CD4-positive, CD25-positive, alpha-beta regulatory T cell (primary cell): ENCODE measurements at regions not wholly inside any gene's neighbourhood (a gene's known extent, or its start where the extent isn't known, plus 50 kb on each side); places are given as distances from the start of the nearest gene placed in this dataset.

Experiments used
- ATAC-seq, 2 donors: fragments of 150-1000 bp; cut with Tn5 transposase; one replicate each; pipeline ENCODE4 v1.10.0; 2021; ENCODE audit warnings: low read depth in 2 of 2, moderate number of reproducible peaks in 2 of 2, moderate library complexity in 1 of 2
- DNase-seq, 3 donors: peaks; one replicate each; pipeline versions ENCODE4 v3.0.0 to v3.0.0-alpha.2; 2012 to 2022; ENCODE audit warnings: mixed read lengths in 1 of 3
- H3K27ac ChIP-seq: one replicate; pipeline ENCODE4 v1.7.0; 2013; ENCODE audit warnings: mild to moderate bottlenecking, low read length; ENCODE audit not compliant: insufficient read depth, poor library complexity, severe bottlenecking
- H3K27me3 ChIP-seq: one replicate; pipeline ENCODE4 v1.7.0; 2013; ENCODE audit warnings: low read length; ENCODE audit not compliant: control insufficient read depth, insufficient read depth
- H3K36me3 ChIP-seq: one replicate; pipeline ENCODE4 v1.7.0; 2013; ENCODE audit warnings: mild to moderate bottlenecking, low read length, moderate library complexity; ENCODE audit not compliant: control insufficient read depth, insufficient read depth
- H3K4me1 ChIP-seq: 2 replicates; pipeline ENCODE4 v1.7.0; 2013; ENCODE audit warnings: mild to moderate bottlenecking, low read length; ENCODE audit not compliant: insufficient read depth, control insufficient read depth, poor library complexity, severe bottlenecking
- H3K4me3 ChIP-seq: one replicate; pipeline ENCODE4 v1.7.0; 2013; ENCODE audit warnings: low read depth, mild to moderate bottlenecking, low read length, moderate library complexity
- H3K9me3 ChIP-seq, 2 experiments: 1 replicate in 1 of 2; 2 replicates in 1 of 2; pipeline ENCODE4 v1.7.0; 2013; ENCODE audit warnings: low read length in 2 of 2, mild to moderate bottlenecking in 1 of 2, moderate library complexity in 1 of 2; ENCODE audit not compliant: control insufficient read depth in 2 of 2
- H3K27ac Mint-ChIP-seq, 3 donors: one replicate each; pipeline ENCODE4 v1.8.0; 2020 to 2022; ENCODE audit warnings: mild to moderate bottlenecking in 3 of 3, mixed read lengths in 3 of 3, moderate library complexity in 2 of 3
- H3K27me3 Mint-ChIP-seq: one replicate; pipeline ENCODE4 v1.8.0; 2022; ENCODE audit warnings: mild to moderate bottlenecking, mixed read lengths
- H3K36me3 Mint-ChIP-seq: one replicate; pipeline ENCODE4 v1.8.0; 2020; ENCODE audit warnings: mixed read lengths
- H3K4me1 Mint-ChIP-seq, 4 donors: one replicate each; pipeline ENCODE4 v1.8.0; 2020 to 2022; ENCODE audit warnings: mixed read lengths in 4 of 4, mild to moderate bottlenecking in 1 of 4
- H3K4me3 Mint-ChIP-seq, 4 donors: one replicate each; pipeline ENCODE4 v1.8.0; 2020 to 2022; ENCODE audit warnings: mild to moderate bottlenecking in 4 of 4, mixed read lengths in 4 of 4, moderate library complexity in 3 of 4
- H3K9me3 Mint-ChIP-seq, 7 donors: one replicate each; pipeline ENCODE4 v1.8.0; 2020 to 2022; ENCODE audit warnings: mixed read lengths in 7 of 7, mild to moderate bottlenecking in 3 of 7, moderate library complexity in 2 of 7

DNA sequence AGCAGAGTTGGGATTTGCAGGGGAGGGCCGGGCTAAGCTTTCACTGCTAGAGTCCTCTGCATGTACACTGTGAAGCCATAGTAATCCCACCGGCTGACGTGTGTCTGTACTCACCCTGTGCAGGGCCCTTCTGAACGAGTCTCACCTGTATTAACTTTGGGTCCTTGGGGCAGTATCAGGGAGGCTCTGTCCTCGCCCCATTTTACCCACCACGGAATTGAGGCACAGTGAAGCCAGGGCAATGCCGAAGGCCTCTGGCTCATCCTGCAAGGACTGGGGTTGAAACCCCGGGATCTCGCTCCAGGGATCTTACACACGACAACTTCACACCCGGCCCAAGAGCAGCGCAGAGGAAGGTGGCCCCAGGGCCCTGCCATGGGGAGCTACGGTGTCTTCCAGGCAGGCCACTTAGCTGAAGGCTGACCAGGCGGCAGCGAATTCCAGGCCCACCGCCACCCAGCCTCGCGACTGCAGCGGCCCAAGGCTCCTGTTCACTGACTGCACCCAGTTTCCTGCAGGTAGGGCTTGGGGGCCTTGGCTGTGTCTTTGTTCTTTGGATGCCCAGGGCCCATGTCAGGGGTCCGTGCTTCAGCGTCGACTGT is 75.5 kb upstream of the ADRA2C start:
- H3K9me3 Mint-ChIP-seq: peaks cover 0 to 3% (median 0%) of the 10 kb centered on the region in 7 donors
- no peak overlapping the region for H3K4me3 Mint-ChIP-seq
- Histone ChIP-seq H3K9me3 (no peaks in the 10 kb centered on the region), H3K4me1 (no peaks in the 10 kb centered on the region), H3K36me3 (no peaks in the 10 kb centered on the region), H3K27me3 (no peaks in the 10 kb centered on the region), H3K27ac (no peak overlapping the region), H3K4me3 (no peak overlapping the region)
- no peaks in the 10 kb centered on the region for H3K4me1 Mint-ChIP-seq
- no peaks in the 10 kb centered on the region for H3K27me3 Mint-ChIP-seq
- ATAC-seq (no peak), DNase-seq (no peak)
- no peak overlapping the region for H3K27ac Mint-ChIP-seq
- no peaks in the 10 kb centered on the region for H3K36me3 Mint-ChIP-seq

DNA sequence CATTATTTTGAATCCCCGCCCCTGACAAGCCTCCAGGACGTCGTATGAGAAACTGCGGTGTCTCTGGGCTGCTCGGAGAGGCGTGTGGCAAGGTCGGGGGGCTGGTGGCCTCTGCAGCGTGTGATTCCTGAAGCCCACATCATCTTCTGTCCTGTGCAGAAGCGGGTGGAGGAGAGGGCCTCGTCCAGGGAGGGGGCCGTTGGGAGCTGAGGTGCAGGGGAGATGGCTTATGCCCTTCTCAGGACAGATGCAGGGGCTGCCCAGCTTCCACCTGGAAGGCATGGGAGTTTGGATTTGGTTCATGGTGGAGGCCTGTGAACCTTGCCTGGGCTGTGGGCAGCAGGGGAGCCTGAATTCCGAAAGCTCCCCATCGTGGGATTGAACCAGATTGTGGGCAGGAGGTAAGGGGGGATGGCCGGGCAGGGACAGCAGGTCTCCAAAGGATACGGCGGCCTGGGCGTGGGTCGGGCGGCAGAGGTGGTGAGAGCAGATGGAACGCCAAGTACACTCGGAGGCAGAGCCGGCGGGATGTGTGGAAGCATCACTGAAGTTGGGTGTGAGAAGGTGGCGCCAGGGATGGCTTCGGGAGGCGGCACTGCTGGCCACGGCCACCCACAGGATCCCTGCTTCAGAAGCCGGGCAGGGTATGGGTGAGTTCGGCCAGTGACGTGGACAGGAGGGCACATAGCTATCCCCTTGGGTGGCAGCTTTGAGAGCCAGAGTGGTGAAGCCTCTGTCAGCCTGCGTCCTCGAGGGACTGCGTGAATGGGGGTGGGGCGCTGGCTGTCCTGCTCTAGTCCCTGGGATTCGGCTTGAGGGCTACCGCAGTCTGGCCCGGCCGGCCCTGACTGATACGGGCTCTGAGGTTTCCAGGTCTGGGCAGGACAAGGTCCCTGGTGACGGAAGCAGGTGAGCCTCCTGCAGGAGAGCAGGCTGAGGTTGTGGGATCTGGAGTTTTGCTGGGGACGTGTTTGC is 76.3 kb upstream of the ADRA2C start:
- Mint-ChIP-seq H3K9me3 (peaks cover 0 to 3% (median 0%) of the 10 kb centered on the region in 7 donors), H3K4me1 (no peaks in the 10 kb centered on the region)

DNA sequence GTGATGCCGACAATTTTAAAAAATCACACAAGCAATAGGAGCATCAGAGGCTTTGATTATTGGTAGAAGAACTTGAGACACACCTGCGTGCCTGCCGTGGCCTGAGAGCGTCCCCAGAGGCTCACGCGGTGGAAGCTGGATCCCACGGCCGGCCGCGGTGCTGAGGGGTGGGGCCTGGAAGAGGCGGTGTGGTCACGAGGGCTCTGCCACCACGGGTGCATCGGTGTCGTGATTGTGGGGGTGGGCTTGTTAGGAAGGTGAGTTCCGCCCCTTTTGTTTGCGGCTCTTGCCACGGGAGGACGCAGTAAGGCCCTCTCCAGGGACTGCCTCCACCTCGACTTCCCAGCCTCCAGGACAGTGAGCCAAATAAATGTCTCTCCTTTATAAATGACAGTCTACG is 77.2 kb upstream of the ADRA2C start:
- H3K4me3 ChIP-seq: no peak overlapping the region
- H3K36me3 ChIP-seq: no peaks in the 10 kb centered on the region
- no peak for DNase-seq
- no peaks in the 10 kb centered on the region for H3K27me3 ChIP-seq
- H3K9me3 ChIP-seq: no peaks in the 10 kb centered on the region
- Mint-ChIP-seq H3K27ac (no peak overlapping the region), H3K36me3 (no peaks in the 10 kb centered on the region), H3K4me3 (no peak overlapping the region), H3K27me3 (no peaks in the 10 kb centered on the region), H3K4me1 (no peaks in the 10 kb centered on the region), H3K9me3 (peaks cover 0 to 3% (median 0%) of the 10 kb centered on the region in 7 donors)
- H3K4me1 ChIP-seq: no peaks in the 10 kb centered on the region
- ATAC-seq: no peak
- H3K27ac ChIP-seq: no peak overlapping the region

More for the DNA sequence above, 76.3 kb upstream of the ADRA2C start:
- H3K27ac Mint-ChIP-seq: no peak overlapping the region
- Histone ChIP-seq H3K36me3 (no peaks in the 10 kb centered on the region), H3K4me1 (no peaks in the 10 kb centered on the region), H3K9me3 (no peaks in the 10 kb centered on the region), H3K27me3 (no peaks in the 10 kb centered on the region), H3K27ac (no peak overlapping the region), H3K4me3 (no peak overlapping the region)
- DNase-seq (no peak), ATAC-seq (no peak)
- H3K27me3 Mint-ChIP-seq: no peaks in the 10 kb centered on the region
- no peak overlapping the region for H3K4me3 Mint-ChIP-seq
- no peaks in the 10 kb centered on the region for H3K36me3 Mint-ChIP-seq

DNA sequence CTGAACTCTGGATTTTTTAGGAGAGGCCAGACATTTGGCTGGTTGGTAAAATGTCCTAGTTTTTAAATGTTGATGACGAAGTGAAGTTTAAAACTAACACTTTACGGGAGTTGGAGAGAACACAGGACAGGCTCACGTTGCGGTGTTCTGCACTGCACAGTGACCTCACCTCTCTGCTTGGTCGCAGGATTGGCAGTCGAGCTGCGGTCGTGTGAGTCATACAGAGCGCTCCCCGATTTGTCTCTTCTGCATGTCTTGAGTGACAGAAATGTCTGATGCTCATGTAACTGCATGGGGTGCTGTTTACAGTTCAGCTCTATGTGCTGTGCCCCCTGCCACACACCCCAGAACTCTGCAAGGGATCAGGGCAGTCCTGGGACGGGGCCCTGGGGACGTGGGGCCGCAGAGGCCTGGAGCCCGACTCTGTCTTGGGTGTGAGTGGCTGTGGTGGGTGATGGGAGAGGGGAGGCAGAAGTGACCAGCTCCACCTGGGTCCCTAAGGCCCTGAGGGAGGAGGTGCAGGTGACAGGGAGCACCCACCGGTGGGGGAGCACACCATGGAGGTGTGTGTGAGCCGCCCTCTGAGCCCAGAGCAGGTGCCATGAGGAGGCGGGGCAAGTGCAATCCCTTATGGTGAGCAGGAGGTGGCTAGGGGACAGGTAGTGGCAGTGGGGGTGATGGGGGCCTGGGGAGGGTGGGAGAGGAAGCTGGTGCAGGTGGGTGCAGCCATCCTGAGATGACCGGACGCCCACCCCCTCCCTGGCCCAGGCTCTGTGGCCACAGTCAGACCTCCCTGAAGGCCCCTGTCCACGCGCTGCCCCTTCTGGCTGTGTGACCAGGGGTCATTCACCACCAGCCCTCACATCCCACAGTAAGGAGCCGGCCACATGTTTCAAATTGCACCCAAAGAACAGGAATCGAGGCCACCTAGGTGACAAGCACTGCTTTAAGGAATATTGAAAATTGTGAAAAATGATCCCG is 77.9 kb upstream of the ADRA2C start:
- no peak overlapping the region for H3K4me3 ChIP-seq
- no peaks in the 10 kb centered on the region for H3K36me3 ChIP-seq
- H3K27me3 ChIP-seq: no peaks in the 10 kb centered on the region
- Mint-ChIP-seq H3K4me3 (no peak overlapping the region), H3K27me3 (no peaks in the 10 kb centered on the region), H3K27ac (no peak overlapping the region), H3K9me3 (peaks cover 0 to 2% (median 0%) of the 10 kb centered on the region in 7 donors), H3K4me1 (no peaks in the 10 kb centered on the region), H3K36me3 (no peaks in the 10 kb centered on the region)
- no peak for DNase-seq
- no peak for ATAC-seq
- H3K9me3 ChIP-seq: no peaks in the 10 kb centered on the region
- H3K27ac ChIP-seq: no peak overlapping the region
- no peaks in the 10 kb centered on the region for H3K4me1 ChIP-seq

DNA sequence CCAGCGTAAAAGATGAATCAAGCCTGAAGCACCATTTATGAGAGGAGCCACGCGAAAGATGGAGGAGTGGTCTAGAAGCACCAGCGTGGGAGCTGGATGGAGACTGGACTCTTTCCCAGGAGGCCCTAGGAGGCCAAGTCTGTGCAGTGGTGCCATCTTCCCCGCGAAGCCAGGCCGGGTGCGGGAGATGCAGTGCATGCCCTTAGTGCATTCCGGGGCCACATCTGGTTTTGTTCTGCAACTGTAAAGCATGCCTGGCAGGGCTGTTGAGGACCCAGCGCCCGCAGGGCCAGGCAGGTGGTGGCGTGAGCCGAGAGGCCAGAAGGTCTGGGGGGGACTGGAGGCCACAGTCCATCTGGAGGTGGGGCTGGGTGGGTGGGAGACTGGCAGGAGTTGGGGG is 78.6 kb upstream of the ADRA2C start:
- no peak overlapping the region for H3K4me3 Mint-ChIP-seq
- H3K4me3 ChIP-seq: no peak overlapping the region
- H3K27me3 Mint-ChIP-seq: no peaks in the 10 kb centered on the region
- no peaks in the 10 kb centered on the region for H3K9me3 ChIP-seq
- no peak for ATAC-seq
- H3K27ac ChIP-seq: no peak overlapping the region
- no peaks in the 10 kb centered on the region for H3K36me3 ChIP-seq
- no peaks in the 10 kb centered on the region for H3K4me1 Mint-ChIP-seq
- H3K36me3 Mint-ChIP-seq: no peaks in the 10 kb centered on the region
- no peak for DNase-seq
- H3K27me3 ChIP-seq: no peaks in the 10 kb centered on the region
- peaks cover 0 to 2% (median 0%) of the 10 kb centered on the region in 7 donors for H3K9me3 Mint-ChIP-seq
- H3K4me1 ChIP-seq: no peaks in the 10 kb centered on the region
- H3K27ac Mint-ChIP-seq: no peak overlapping the region

DNA sequence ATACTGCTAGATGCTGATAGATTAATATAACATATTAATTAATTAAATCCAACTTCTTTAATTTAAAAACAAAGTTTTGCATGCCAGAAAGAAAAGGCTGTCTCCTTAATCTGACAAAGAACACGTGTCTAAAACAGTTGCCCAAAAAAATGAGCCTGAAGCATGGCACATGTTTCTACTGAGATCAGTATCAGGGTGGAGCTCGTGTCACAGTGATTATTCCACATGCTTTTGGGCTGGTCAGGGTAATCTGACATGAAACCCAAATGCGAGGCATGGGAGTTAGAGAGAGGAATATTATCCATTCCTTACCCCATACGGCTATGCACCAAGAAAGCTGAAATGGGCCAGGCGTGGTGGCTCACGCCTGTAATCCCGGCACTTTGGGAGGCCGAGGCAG is 79.4 kb upstream of the ADRA2C start:
- no peak overlapping the region for H3K27ac Mint-ChIP-seq
- no peaks in the 10 kb centered on the region for H3K27me3 ChIP-seq
- no peaks in the 10 kb centered on the region for H3K4me1 Mint-ChIP-seq
- H3K9me3 Mint-ChIP-seq: peaks cover 0 to 2% (median 0%) of the 10 kb centered on the region in 7 donors
- H3K9me3 ChIP-seq: no peaks in the 10 kb centered on the region
- H3K27me3 Mint-ChIP-seq: no peaks in the 10 kb centered on the region
- H3K36me3 ChIP-seq: no peaks in the 10 kb centered on the region
- H3K36me3 Mint-ChIP-seq: no peaks in the 10 kb centered on the region
- H3K4me3 ChIP-seq: no peak overlapping the region
- ATAC-seq: no peak
- no peak for DNase-seq
- no peak overlapping the region for H3K4me3 Mint-ChIP-seq
- H3K4me1 ChIP-seq: no peaks in the 10 kb centered on the region
- H3K27ac ChIP-seq: no peak overlapping the region

DNA sequence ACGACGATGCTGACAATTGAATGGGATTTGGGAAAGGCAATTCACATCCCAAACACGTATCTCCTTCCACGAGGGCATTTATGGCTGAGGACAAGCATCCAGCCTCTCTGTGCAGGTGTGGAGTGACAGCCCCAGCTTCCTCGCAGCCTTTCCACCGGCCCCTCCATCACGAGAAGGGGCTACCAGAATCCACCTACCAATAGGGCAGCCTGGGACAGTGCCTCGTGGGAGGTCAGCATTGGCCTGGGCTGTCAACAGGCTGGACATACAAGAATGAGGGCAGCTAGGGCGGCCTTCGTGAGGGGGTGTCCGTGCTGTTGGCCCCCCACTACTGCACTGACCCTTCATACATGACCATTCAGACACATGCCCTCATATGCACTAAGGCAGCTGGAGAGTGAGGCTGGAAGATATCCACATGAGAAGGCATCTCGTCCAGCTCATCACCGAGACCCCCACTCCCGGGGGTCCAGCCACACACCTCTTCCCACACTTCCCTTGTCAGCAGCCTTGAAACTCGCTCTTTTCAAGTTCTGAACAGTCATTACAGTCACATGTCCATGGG is 81.0 kb upstream of the ADRA2C start:
- no peak overlapping the region for H3K4me3 Mint-ChIP-seq
- H3K27me3 Mint-ChIP-seq: no peaks in the 10 kb centered on the region
- peaks cover 0 to 2% (median 0%) of the 10 kb centered on the region in 7 donors for H3K9me3 Mint-ChIP-seq
- H3K27me3 ChIP-seq: no peaks in the 10 kb centered on the region
- no peaks in the 10 kb centered on the region for H3K36me3 Mint-ChIP-seq
- DNase-seq (no peak), ATAC-seq (no peak)
- no peak overlapping the region for H3K4me3 ChIP-seq
- H3K27ac ChIP-seq: no peak overlapping the region
- H3K9me3 ChIP-seq: no peaks in the 10 kb centered on the region
- H3K36me3 ChIP-seq: no peaks in the 10 kb centered on the region
- H3K4me1 ChIP-seq: no peaks in the 10 kb centered on the region
- H3K27ac Mint-ChIP-seq: no peak overlapping the region
- no peaks in the 10 kb centered on the region for H3K4me1 Mint-ChIP-seq
